Esophagus squamous epithelium (tissue), 5 donors: ENCODE measurements at regions not wholly inside any gene's neighbourhood (a gene's known extent, or its start where the extent isn't known, plus 50 kb on each side); places are given as distances from the start of the nearest gene placed in this dataset.

Source experiments
- DNase-seq: peaks from one replicate; lab custom pipeline; 2025; lab: John Stamatoyannopoulos, UW
- H3K27ac ChIP-seq, 4 donors: fragments of 200-600 bp; sonication (generic); one replicate each; pipeline ENCODE4 v1.5.1; 2016 to 2019; ENCODE audit warnings: mild to moderate bottlenecking in 1 of 4
- H3K27me3 ChIP-seq, 4 donors: fragments of 200-600 bp; sonication (generic); 1 replicate in 3 of 4; 2 replicates in 1 of 4; pipeline versions ENCODE4 v1.5.1 to v1.6.0; 2017 to 2021; ENCODE audit warnings: antibody characterized with exemption in 1 of 4
- H3K36me3 ChIP-seq, 3 donors: fragments of 200-600 bp; sonication (generic); one replicate each; pipeline ENCODE4 v1.5.1; 2016 to 2019
- H3K4me1 ChIP-seq, 3 donors: fragments of 200-600 bp; sonication (generic); one replicate each; pipeline ENCODE4 v1.5.1; 2017 to 2019
- H3K4me3 ChIP-seq, 4 donors: fragments of 200-600 bp; sonication (generic); 1 replicate in 3 of 4; 2 replicates in 1 of 4; pipeline ENCODE4 v1.5.1; 2016 to 2019; ENCODE audit warnings: mild to moderate bottlenecking in 2 of 4, moderate library complexity in 1 of 4
- H3K9me3 ChIP-seq, 3 donors: fragments of 200-600 bp; sonication (generic); one replicate each; pipeline ENCODE4 v1.5.1; 2016 to 2019
- POLR2A ChIP-seq, 4 donors: fragments of 450-650 bp; IDR thresholded peaks; one replicate each; pipeline ENCODE4 v1.6.1; 2017; ENCODE audit warnings: antibody characterized with exemption in 4 of 4, mild to moderate bottlenecking in 4 of 4, moderate library complexity in 3 of 4
- WGBS, 2 donors: methylation state at CpG; one replicate each; pipeline ENCODE4 v1.1.5; 2018; 5-methylcytosine and 5-hydroxymethylcytosine counted together
- intact Hi-C: fragments of 100-400 bp; cut with DNase I; formaldehyde crosslinking; loops from one replicate; pipeline ENCODE4 v1.15.0; 2022
- TF ChIP-seq, protein P1 (sequence below), 6 experiments: fragments of 450-650 bp in 4 of 6; fragments of 200-600 bp in 2 of 6; sonication (generic) in 2 of 6; IDR thresholded peaks; one replicate each; pipeline ENCODE4 v1.5.1; 2016 to 2019; ENCODE audit warnings: antibody characterized with exemption in 6 of 6, mild to moderate bottlenecking in 4 of 6, moderate library complexity in 4 of 6
- donor health status: DM: yes; HTN: yes; CAD: no.

DNA sequence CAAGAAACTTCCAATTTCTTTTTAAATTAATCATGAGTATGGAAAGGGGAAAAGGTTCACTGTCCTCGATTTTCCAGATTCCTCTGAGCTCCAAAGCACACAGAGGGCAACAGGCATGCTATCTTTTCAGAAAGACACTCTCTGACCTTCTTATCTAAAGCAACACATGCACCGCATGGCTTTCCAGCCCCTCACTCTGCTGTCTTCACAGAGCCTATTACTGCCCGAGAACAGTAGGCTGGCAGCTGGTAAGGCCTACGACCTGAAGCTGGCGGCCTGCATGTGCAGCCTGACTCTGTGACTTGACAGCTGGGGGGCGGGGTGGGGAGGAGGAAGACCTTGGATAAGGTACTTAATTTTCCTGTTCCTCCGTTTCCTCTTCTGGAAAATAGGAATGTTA lies 86.3 kb downstream of the ELOVL4 start:
- TF ChIP-seq, protein P1, sequence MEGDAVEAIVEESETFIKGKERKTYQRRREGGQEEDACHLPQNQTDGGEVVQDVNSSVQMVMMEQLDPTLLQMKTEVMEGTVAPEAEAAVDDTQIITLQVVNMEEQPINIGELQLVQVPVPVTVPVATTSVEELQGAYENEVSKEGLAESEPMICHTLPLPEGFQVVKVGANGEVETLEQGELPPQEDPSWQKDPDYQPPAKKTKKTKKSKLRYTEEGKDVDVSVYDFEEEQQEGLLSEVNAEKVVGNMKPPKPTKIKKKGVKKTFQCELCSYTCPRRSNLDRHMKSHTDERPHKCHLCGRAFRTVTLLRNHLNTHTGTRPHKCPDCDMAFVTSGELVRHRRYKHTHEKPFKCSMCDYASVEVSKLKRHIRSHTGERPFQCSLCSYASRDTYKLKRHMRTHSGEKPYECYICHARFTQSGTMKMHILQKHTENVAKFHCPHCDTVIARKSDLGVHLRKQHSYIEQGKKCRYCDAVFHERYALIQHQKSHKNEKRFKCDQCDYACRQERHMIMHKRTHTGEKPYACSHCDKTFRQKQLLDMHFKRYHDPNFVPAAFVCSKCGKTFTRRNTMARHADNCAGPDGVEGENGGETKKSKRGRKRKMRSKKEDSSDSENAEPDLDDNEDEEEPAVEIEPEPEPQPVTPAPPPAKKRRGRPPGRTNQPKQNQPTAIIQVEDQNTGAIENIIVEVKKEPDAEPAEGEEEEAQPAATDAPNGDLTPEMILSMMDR (IDR thresholded peaks at IDR 0.05): no peak
- no peak for TF ChIP-seq POLR2A (IDR thresholded peaks at IDR 0.05)
- H3K36me3 ChIP-seq: no peaks in the 10 kb centered on the region
- intact Hi-C loops: no loop called here
- H3K4me1 ChIP-seq: peaks cover 0 to 9% (median 0%) of the 10 kb centered on the region in 3 donors
- no peak overlapping the region for H3K4me3 ChIP-seq
- DNase-seq: no peak
- no peaks in the 10 kb centered on the region for H3K9me3 ChIP-seq
- no peak overlapping the region for H3K27ac ChIP-seq
- no peaks in the 10 kb centered on the region for H3K27me3 ChIP-seq
- WGBS, 2 donors: 53 to 86% methylated on average over 4 to 7 of the region's 7 CpGs

DNA sequence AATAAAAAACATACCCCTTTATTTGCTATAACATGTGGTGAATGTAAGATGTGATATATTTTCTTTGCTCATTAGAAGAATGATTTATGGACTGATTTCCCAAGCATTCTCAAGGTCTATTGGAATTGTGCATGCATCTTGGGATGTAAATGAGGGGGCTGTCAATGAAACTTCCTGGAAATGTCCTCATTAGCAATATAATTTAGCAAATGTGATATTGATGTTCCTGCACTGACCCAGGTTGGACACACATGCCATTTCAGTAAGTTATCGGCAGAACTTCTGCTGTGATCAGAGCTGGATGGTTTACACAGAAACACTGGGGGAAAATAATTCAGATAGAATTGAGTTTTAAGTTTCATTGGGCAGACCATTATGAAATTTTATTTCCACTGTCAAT lies 99.9 kb downstream of the ELOVL4 start:
- H3K4me1 ChIP-seq: no peaks in the 10 kb centered on the region
- H3K9me3 ChIP-seq: no peaks in the 10 kb centered on the region
- H3K4me3 ChIP-seq: no peak overlapping the region
- no peak for DNase-seq
- no peaks in the 10 kb centered on the region for H3K27me3 ChIP-seq
- intact Hi-C loops: no loop called here
- TF ChIP-seq, protein P1 (IDR thresholded peaks at IDR 0.05): no peak
- TF ChIP-seq POLR2A (IDR thresholded peaks at IDR 0.05): no peak
- no peaks in the 10 kb centered on the region for H3K36me3 ChIP-seq
- 91 to 100% methylated on average over 1 of the region's 1 CpG for WGBS, 2 donors
- no peak overlapping the region for H3K27ac ChIP-seq

DNA sequence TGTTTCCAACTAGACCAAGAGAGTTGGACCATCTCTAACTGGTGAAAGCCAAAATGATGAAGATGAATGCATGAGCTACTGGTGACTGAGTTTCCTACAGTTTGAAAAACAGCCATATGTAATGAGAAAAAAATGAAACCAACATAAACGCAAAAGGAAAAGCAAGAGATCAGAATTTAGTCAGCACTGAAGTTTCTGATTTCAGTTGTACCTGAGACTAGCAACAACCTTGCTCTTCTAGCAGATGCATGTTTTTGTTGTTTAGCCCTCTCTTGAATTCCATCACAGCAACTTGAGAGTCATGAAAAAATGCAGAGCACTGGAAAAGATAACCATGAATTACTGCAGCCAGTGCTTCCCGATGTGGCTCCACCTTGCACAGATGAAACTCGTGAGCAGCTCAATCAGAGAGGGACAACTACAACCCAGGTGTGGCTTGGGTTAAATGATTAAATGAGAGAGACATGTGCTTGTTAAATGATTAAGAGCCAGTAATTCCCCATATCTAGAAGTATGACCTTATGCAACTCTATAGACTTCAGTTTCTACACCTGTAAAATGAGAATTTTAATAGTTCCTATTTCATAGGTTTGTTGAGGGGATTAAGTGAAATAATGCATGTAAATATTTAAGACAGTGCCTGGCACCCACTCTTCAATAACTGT lies 104.8 kb downstream of the ELOVL4 start:
- no peak overlapping the region for H3K4me3 ChIP-seq
- 72 to 82% methylated on average over 3 of the region's 3 CpGs for WGBS, 2 donors
- DNase-seq: no peak
- no peaks in the 10 kb centered on the region for H3K4me1 ChIP-seq
- H3K27me3 ChIP-seq: no peaks in the 10 kb centered on the region
- H3K27ac ChIP-seq: no peak overlapping the region
- intact Hi-C loops: no loop called here
- TF ChIP-seq, protein P1 (IDR thresholded peaks at IDR 0.05): no peak
- TF ChIP-seq POLR2A (IDR thresholded peaks at IDR 0.05): no peak
- H3K9me3 ChIP-seq: no peaks in the 10 kb centered on the region
- no peaks in the 10 kb centered on the region for H3K36me3 ChIP-seq

DNA sequence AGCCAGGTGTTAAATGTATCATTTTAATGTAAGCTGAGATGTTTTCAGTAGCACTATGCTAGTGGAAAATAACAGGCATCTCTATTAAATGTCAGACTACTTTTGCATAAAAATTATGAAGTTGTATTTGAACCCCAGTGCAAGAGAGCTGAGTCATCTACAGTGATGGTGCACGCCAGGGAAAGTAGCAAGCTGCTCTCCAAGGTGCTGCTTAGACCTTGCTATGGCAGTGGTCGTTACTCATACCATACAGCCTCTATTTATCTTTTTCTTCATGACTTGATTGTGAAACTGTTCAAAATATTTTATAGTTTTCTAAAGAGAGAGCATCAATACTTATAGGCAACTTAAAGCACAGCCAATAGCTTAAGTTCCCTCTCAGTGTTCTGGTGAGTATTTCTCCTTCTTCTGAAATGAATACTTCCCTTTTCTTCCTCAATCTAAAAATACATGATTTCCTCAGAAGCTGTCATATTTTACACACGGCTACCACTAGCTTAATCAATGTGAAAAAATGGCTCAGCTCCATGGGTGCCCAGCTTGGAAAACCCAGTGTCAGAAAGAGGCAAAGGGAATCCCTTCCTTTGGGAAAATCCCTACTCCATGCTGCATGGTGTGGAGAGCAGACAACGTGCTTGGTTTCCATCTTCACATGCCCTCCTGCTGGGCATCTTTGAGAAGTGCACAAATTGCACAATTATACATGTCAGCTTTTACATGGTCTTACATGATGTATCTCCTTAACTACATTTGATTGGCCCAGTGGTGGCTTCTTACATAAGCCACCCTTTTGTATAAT lies 105.6 kb downstream of the ELOVL4 start:
- H3K36me3 ChIP-seq: no peaks in the 10 kb centered on the region
- no peak overlapping the region for H3K4me3 ChIP-seq
- no peak for DNase-seq
- no peaks in the 10 kb centered on the region for H3K27me3 ChIP-seq
- no peak for TF ChIP-seq POLR2A (IDR thresholded peaks at IDR 0.05)
- TF ChIP-seq, protein P1 (IDR thresholded peaks at IDR 0.05): no peak
- no peaks in the 10 kb centered on the region for H3K4me1 ChIP-seq
- 43 to 55% methylated on average over 4 of the region's 4 CpGs for whole genome bisulfite sequencing, 2 donors
- no peak overlapping the region for H3K27ac ChIP-seq
- H3K9me3 ChIP-seq: no peaks in the 10 kb centered on the region
- intact Hi-C loops: no loop called here

DNA sequence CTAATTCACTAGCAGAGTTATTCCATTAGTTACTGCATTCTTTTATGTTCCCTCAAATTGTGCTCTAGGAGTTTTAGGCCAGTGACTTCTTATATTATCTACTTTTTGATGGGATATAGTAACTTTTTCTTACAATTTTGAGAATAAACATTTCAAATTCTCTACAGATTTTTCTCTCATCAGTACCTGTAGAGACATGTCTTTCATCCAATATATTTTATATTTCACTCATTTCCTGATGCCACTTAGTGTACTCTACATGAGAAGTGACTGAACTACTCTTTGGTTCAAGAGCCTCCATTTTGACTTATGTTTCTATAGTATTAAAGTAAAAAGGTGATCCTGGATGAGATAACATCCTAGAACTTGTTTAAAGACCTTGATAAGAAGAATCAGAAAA lies 108.5 kb downstream of the ELOVL4 start:
- Histone ChIP-seq H3K27ac (no peak overlapping the region), H3K36me3 (no peaks in the 10 kb centered on the region), H3K4me1 (no peaks in the 10 kb centered on the region), H3K4me3 (no peak overlapping the region), H3K9me3 (no peaks in the 10 kb centered on the region), H3K27me3 (no peaks in the 10 kb centered on the region)
- DNase-seq: no peak
- TF ChIP-seq POLR2A (IDR thresholded peaks at IDR 0.05): no peak
- TF ChIP-seq, protein P1 (IDR thresholded peaks at IDR 0.05): no peak
- intact Hi-C loops: no loop called here
